Neural cell (in vitro differentiated cells): ENCODE measurements at regions not wholly inside any gene's neighbourhood (a gene's known extent, or its start where the extent isn't known, plus 50 kb on each side); places are given as distances from the start of the nearest gene placed in this dataset.

ENCODE experiments used
- H2AFZ ChIP-seq: fragments of 200-600, 300-800 bp; sonication (generic), shearing (Covaris generic); 2 replicates; pipeline ENCODE4 v1.6.0; 2014; ENCODE audit warnings: low read depth, mild to moderate bottlenecking, antibody characterized with exemption, low read length, moderate library complexity
- H3F3A ChIP-seq: fragments of 200-600 bp; shearing (Covaris generic); 2 replicates; pipeline ENCODE4 v1.6.1; 2016; ENCODE audit warnings: mild to moderate bottlenecking, moderate library complexity, mixed read lengths, antibody characterized with exemption, low read length; ENCODE audit not compliant: insufficient read depth, poor library complexity, severe bottlenecking
- H3K27ac ChIP-seq: fragments of 200-600, 300-800 bp; sonication (generic), shearing (Covaris generic); 2 replicates; pipeline ENCODE4 v1.5.1; 2014; ENCODE audit warnings: mild to moderate bottlenecking, low read length, moderate library complexity
- H3K27me3 ChIP-seq: fragments of 300-800, 200-600 bp; sonication (generic), shearing (Covaris generic); 2 replicates; pipeline ENCODE4 v1.6.0; 2014; ENCODE audit warnings: mild to moderate bottlenecking, low read depth, low read length, moderate library complexity; ENCODE audit not compliant: insufficient read depth
- H3K36me3 ChIP-seq: fragments of 300-800, 200-600 bp; sonication (generic), shearing (Covaris generic); 2 replicates; pipeline ENCODE4 v1.5.1; 2014; ENCODE audit warnings: mild to moderate bottlenecking, antibody characterized with exemption, low read length, moderate library complexity; ENCODE audit not compliant: insufficient read depth
- H3K4me2 ChIP-seq: fragments of 300-800, 200-600 bp; sonication (generic), shearing (Covaris generic); 2 replicates; pipeline ENCODE4 v1.6.0; 2014; ENCODE audit warnings: mild to moderate bottlenecking, low read length
- H3K4me3 ChIP-seq: fragments of 300-800, 200-600 bp; sonication (generic), shearing (Covaris generic); 2 replicates; pipeline ENCODE4 v1.5.1; 2014; ENCODE audit warnings: mild to moderate bottlenecking, low read length, moderate library complexity
- H3K79me2 ChIP-seq: fragments of 200-600 bp; shearing (Covaris generic); replicated peaks from 2 replicates; pipeline ENCODE4 v1.6.0; 2014; ENCODE audit warnings: mild to moderate bottlenecking, low read length, moderate library complexity; ENCODE audit not compliant: insufficient read depth
- H3K9ac ChIP-seq: fragments of 300-800, 200-600 bp; sonication (generic), shearing (Covaris generic); 2 replicates; pipeline ENCODE4 v1.6.1; 2016; ENCODE audit warnings: mild to moderate bottlenecking, low read length, mixed read lengths
- H3K9me2 ChIP-seq: fragments of 200-600 bp; shearing (Covaris generic); 2 replicates; pipeline ENCODE4 v1.6.1; 2016; ENCODE audit warnings: mild to moderate bottlenecking, low read length, mixed read lengths; ENCODE audit not compliant: insufficient read depth
- H3K9me3 ChIP-seq: fragments of 200-600, 300-800 bp; sonication (generic), shearing (Covaris generic); 2 replicates; pipeline ENCODE4 v1.6.1; 2016; ENCODE audit warnings: mild to moderate bottlenecking, mixed run types, low read length, moderate library complexity, mixed read lengths
- H4K20me1 ChIP-seq: fragments of 200-600 bp; shearing (Covaris generic); 2 replicates; pipeline ENCODE4 v1.6.1; 2016; ENCODE audit warnings: mild to moderate bottlenecking, mixed run types; ENCODE audit not compliant: insufficient read depth
- CTCF ChIP-seq: fragments of 450-650 bp; IDR thresholded peaks from 2 replicates; pipeline ENCODE4 v1.5.1; 2014; ENCODE audit warnings: antibody characterized with exemption, mild to moderate bottlenecking, moderate library complexity; ENCODE audit not compliant: poor library complexity, severe bottlenecking
- EP300 ChIP-seq: fragments of 450-650 bp; conservative IDR thresholded peaks from 2 replicates; pipeline ENCODE4 v1.6.1; 2014; ENCODE audit warnings: antibody characterized with exemption, mild to moderate bottlenecking, moderate library complexity; ENCODE audit not compliant: poor library complexity, severe bottlenecking
- EZH2 ChIP-seq: fragments of 200-600, 300-800 bp; shearing (Covaris generic), sonication (generic); IDR thresholded peaks from 2 replicates; pipeline ENCODE4 v1.6.1; 2014; ENCODE audit warnings: antibody characterized with exemption, low read length, borderline replicate concordance, mild to moderate bottlenecking; ENCODE audit not compliant: insufficient read depth, poor library complexity, severe bottlenecking
- MXI1 ChIP-seq: fragments of 450-650 bp; conservative IDR thresholded peaks from 2 replicates; pipeline ENCODE4 v1.6.1; 2014; ENCODE audit warnings: antibody characterized with exemption, mild to moderate bottlenecking; ENCODE audit not compliant: poor library complexity, severe bottlenecking
- POLR2AphosphoS5 ChIP-seq: IDR thresholded peaks from 2 replicates; pipeline ENCODE4 v1.6.1; 2012
- RAD21 ChIP-seq: fragments of 450-650 bp; conservative IDR thresholded peaks from 2 replicates; pipeline ENCODE4 v1.6.1; 2014; ENCODE audit warnings: antibody characterized with exemption, mild to moderate bottlenecking, moderate library complexity
- REST ChIP-seq: IDR thresholded peaks from 2 replicates; pipeline ENCODE4 v1.6.1; 2012; ENCODE audit warnings: borderline replicate concordance
- SMC3 ChIP-seq: fragments of 450-650 bp; conservative IDR thresholded peaks from 2 replicates; pipeline ENCODE4 v1.6.1; 2014; ENCODE audit warnings: antibody characterized with exemption, mild to moderate bottlenecking, moderate library complexity; ENCODE audit not compliant: poor library complexity
- TAF1 ChIP-seq: IDR thresholded peaks from 2 replicates; pipeline ENCODE4 v1.6.1; 2012; ENCODE audit warnings: low read depth

GRCh38 chr20:47974234-47974878 lies 189.1 kb upstream of the SULF2 start:
- no peaks in the 10 kb centered on the region for H3K9me3 ChIP-seq
- no peaks in the 10 kb centered on the region for H3F3A ChIP-seq
- TF ChIP-seq EP300, result no peak
- TF ChIP-seq CTCF, result no peak
- TF ChIP-seq RAD21, result no peak
- TF ChIP-seq MXI1, result no peak
- TF ChIP-seq EZH2, result no peak
- no peak for TF ChIP-seq POLR2AphosphoS5
- no peak overlapping the region for H3K9ac ChIP-seq
- no peak overlapping the region for H3K27ac ChIP-seq
- no peaks in the 10 kb centered on the region for H3K36me3 ChIP-seq
- H3K4me3 ChIP-seq, result no peak overlapping the region
- no peak overlapping the region for H2AFZ ChIP-seq
- H4K20me1 ChIP-seq, result no peaks in the 10 kb centered on the region
- no peaks in the 10 kb centered on the region for H3K9me2 ChIP-seq
- H3K27me3 ChIP-seq, result no peaks in the 10 kb centered on the region
- H3K4me2 ChIP-seq, result no peak overlapping the region
- no peaks in the 10 kb centered on the region for H3K79me2 ChIP-seq

GRCh38 chr20:47973519-47974233 lies 188.4 kb upstream of the SULF2 start:
- Histone ChIP-seq H3K4me3 (no peak overlapping the region), H3K79me2 (no peaks in the 10 kb centered on the region), H3K27ac (no peak overlapping the region), H3K4me2 (no peak overlapping the region), H3K36me3 (no peaks in the 10 kb centered on the region), H3K9me2 (no peaks in the 10 kb centered on the region), H3K9ac (no peak overlapping the region), H3K27me3 (no peaks in the 10 kb centered on the region), H3F3A (no peaks in the 10 kb centered on the region), H4K20me1 (no peaks in the 10 kb centered on the region), H2AFZ (no peak overlapping the region), H3K9me3 (no peaks in the 10 kb centered on the region)
- TF ChIP-seq TAF1, result no peak
- no peak for TF ChIP-seq POLR2AphosphoS5
- no peak for TF ChIP-seq MXI1
- no peak for TF ChIP-seq RAD21
- TF ChIP-seq REST, result no peak
- TF ChIP-seq CTCF, result no peak
- TF ChIP-seq EZH2, result no peak
- TF ChIP-seq SMC3, result no peak
- no peak for TF ChIP-seq EP300
